Testis (tissue), 2 donors: ENCODE measurements at regions not wholly inside any gene's neighbourhood (a gene's known extent, or its start where the extent isn't known, plus 50 kb on each side); places are given as distances from the start of the nearest gene placed in this dataset.

Experiments used
- DNase-seq: peaks from one replicate; pipeline ENCODE4 v3.0.0-alpha.2; 2019
- H3K27ac ChIP-seq, 2 donors: fragments of 200-600 bp; sonication (generic); one replicate each; pipeline ENCODE4 v1.5.1; 2019
- H3K27me3 ChIP-seq: fragments of 200-600 bp; sonication (generic); one replicate; pipeline ENCODE4 v1.5.1; 2019
- H3K36me3 ChIP-seq: fragments of 200-600 bp; sonication (generic); one replicate; pipeline ENCODE4 v1.5.1; 2017; ENCODE audit warnings: low read depth; ENCODE audit errors: missing control alignments
- H3K4me1 ChIP-seq: fragments of 200-600 bp; sonication (generic); one replicate; pipeline ENCODE4 v1.5.1; 2019
- H3K4me3 ChIP-seq, 2 donors: fragments of 200-600 bp; sonication (generic); one replicate each; pipeline ENCODE4 v1.5.1; 2017 to 2019
- H3K9me3 ChIP-seq: fragments of 200-600 bp; sonication (generic); one replicate; pipeline ENCODE4 v1.5.1; 2017
- CTCF ChIP-seq, 3 experiments: fragments of 450-650 bp in 2 of 3; fragments of 200-600 bp in 1 of 3; sonication (generic) in 1 of 3; IDR thresholded peaks; one replicate each; pipeline ENCODE4 v1.5.1; 2016 to 2019; ENCODE audit warnings: antibody characterized with exemption in 3 of 3, mild to moderate bottlenecking in 2 of 3, moderate library complexity in 1 of 3
- POLR2A ChIP-seq: fragments of 450-650 bp; IDR thresholded peaks from one replicate; pipeline ENCODE4 v1.6.1; 2017; ENCODE audit warnings: antibody characterized with exemption, mild to moderate bottlenecking, moderate library complexity
- whole genome bisulfite sequencing, 2 donors: methylation state at CpG; one replicate each; pipeline ENCODE4 v1.1.5; 2018; 5-methylcytosine and 5-hydroxymethylcytosine counted together
- intact Hi-C: fragments of 100-400 bp; cut with DNase I; formaldehyde crosslinking; loops from one replicate; pipeline ENCODE4 v1.15.1; 2023; ENCODE audit warnings: low total_unique reads

GRCh38 chr19:30097746-30098280 lies 155.8 kb downstream of the URI1 start:
- no peaks in the 10 kb centered on the region for H3K4me1 ChIP-seq
- intact Hi-C loops, result no loop called here
- H3K4me3 ChIP-seq, result no peak overlapping the region
- no peaks in the 10 kb centered on the region for H3K27me3 ChIP-seq
- 91 to 92% methylated on average over 9 of the region's 9 CpGs for WGBS, 2 donors
- TF ChIP-seq POLR2A, result no peak
- DNase-seq, result no peak
- H3K9me3 ChIP-seq, result no peaks in the 10 kb centered on the region
- no peak overlapping the region for H3K27ac ChIP-seq
- H3K36me3 ChIP-seq, result no peaks in the 10 kb centered on the region

- H3K4me1 ChIP-seq, result no peaks in the 10 kb centered on the region
- no peaks in the 10 kb centered on the region for H3K27me3 ChIP-seq
- no peaks in the 10 kb centered on the region for H3K9me3 ChIP-seq
- H3K4me3 ChIP-seq, result no peak overlapping the region
- H3K27ac ChIP-seq, result no peak overlapping the region
- H3K36me3 ChIP-seq, result no peaks in the 10 kb centered on the region
- intact Hi-C loops, result no loop called here
- 95 to 96% methylated on average over 6 of the region's 6 CpGs for WGBS, 2 donors
- TF ChIP-seq CTCF (IDR thresholded peaks at IDR 0.05) (no peak), POLR2A (no peak)
- no peak for DNase-seq
Measured at GRCh38 chr19:30102239-30102638, 160.2 kb downstream of the URI1 start.

DNA sequence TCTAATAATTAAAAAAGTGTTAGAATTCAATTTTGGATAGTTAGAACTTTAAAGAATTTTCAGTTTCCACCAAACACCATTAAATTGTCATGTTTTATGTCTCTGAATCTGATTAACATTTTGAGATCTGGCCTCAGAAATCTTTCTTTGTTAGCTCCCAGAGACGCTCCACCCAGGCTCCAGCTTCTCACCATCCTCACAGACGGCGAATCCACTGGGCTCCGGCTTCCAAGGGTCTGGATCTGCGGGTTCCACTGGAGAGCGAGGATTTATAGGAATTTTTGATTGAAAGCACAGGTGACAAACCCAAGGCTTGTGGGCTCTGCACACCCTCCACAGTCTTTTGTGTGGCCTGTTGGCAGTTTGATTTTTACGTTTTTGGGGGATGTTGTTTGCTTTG lies 160.6 kb downstream of the URI1 start:
- intact Hi-C loops, result no loop called here
- H3K36me3 ChIP-seq, result no peaks in the 10 kb centered on the region
- TF ChIP-seq CTCF (IDR thresholded peaks at IDR 0.05) (no peak), POLR2A (no peak)
- H3K9me3 ChIP-seq, result no peaks in the 10 kb centered on the region
- H3K4me3 ChIP-seq, result no peak overlapping the region
- H3K4me1 ChIP-seq, result no peaks in the 10 kb centered on the region
- WGBS, 2 donors, result 91 to 96% methylated on average over 7 of the region's 7 CpGs
- no peak overlapping the region for H3K27ac ChIP-seq
- no peaks in the 10 kb centered on the region for H3K27me3 ChIP-seq
- DNase-seq, result no peak

DNA sequence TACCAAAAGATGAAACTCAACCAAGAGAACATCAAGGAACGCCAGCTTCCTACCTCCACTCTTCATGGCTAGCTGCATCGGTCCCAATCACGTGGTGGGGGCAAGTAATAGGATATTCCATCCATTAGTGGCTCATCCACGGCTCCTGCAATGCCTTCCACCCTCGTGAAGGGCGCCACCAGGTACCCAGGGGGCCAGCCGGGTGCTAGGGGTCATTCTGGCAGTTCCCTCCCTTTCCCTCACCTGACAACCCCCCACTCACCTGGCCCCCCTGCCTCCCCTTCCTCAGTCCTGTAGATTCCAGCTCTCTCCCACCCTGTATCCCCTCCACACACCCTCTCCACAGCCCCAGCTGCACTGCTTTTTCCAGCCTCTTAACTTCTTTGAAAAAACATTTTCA lies 161.9 kb downstream of the URI1 start:
- no peaks in the 10 kb centered on the region for H3K9me3 ChIP-seq
- no peak overlapping the region for H3K4me3 ChIP-seq
- TF ChIP-seq POLR2A (no peak), CTCF (IDR thresholded peaks at IDR 0.05) (no peak)
- WGBS, 2 donors, result 87 to 91% methylated on average over 7 of the region's 7 CpGs
- DNase-seq, result no peak
- H3K4me1 ChIP-seq, result no peaks in the 10 kb centered on the region
- H3K27me3 ChIP-seq, result no peaks in the 10 kb centered on the region
- H3K27ac ChIP-seq, result no peak overlapping the region
- no peaks in the 10 kb centered on the region for H3K36me3 ChIP-seq
- intact Hi-C loops, result no loop called here

DNA sequence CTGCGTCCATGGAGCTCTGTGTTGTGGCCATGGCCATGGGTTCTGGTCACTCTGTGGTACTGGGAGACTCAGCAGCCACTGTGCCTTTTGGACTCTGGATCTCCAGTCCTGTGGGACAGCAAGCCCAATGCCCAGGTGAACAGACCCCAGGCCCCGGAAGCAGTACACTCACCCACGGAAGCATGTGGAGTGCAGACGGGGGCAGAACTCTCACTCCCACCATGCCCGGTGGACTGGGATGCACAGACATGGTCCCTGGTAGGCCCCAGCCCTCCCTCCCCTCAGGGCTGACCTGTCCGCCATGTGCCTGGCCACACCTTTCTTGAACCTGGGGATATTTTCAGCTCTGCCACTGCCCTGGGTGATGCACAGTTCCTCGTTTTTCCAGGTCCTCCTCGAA lies 163.3 kb downstream of the URI1 start:
- no peak overlapping the region for H3K4me3 ChIP-seq
- TF ChIP-seq CTCF (IDR thresholded peaks at IDR 0.05) (no peak), POLR2A (no peak)
- no peaks in the 10 kb centered on the region for H3K9me3 ChIP-seq
- H3K27me3 ChIP-seq, result no peaks in the 10 kb centered on the region
- H3K4me1 ChIP-seq, result no peaks in the 10 kb centered on the region
- no peak overlapping the region for H3K27ac ChIP-seq
- 93 to 94% methylated on average over 7 to 8 of the region's 8 CpGs for WGBS, 2 donors
- H3K36me3 ChIP-seq, result no peaks in the 10 kb centered on the region
- intact Hi-C loops, result no loop called here
- DNase-seq, result no peak
